Mucosa of stomach (tissue), 1 donor: ENCODE measurements at regions not wholly inside any gene's neighbourhood (a gene's known extent, or its start where the extent isn't known, plus 50 kb on each side); places are given as distances from the start of the nearest gene placed in this dataset.

ENCODE experiments used
- H3K27me3 ChIP-seq: one replicate; pipeline ENCODE4 v1.7.0; 2013; ENCODE audit warnings: mild to moderate bottlenecking, low read length; ENCODE audit not compliant: control insufficient read depth, insufficient read depth
- H3K36me3 ChIP-seq: one replicate; pipeline ENCODE4 v1.7.0; 2013; ENCODE audit warnings: low read length; ENCODE audit not compliant: control insufficient read depth, insufficient read depth
- H3K4me1 ChIP-seq: one replicate; pipeline ENCODE4 v1.7.0; 2013; ENCODE audit warnings: mild to moderate bottlenecking, low read length; ENCODE audit not compliant: control insufficient read depth, insufficient read depth
- H3K4me3 ChIP-seq: one replicate; pipeline ENCODE4 v1.7.0; 2013; ENCODE audit warnings: low read length
- H3K9ac ChIP-seq: one replicate; pipeline ENCODE4 v1.7.0; 2013; ENCODE audit warnings: mild to moderate bottlenecking, low read length, moderate library complexity
- H3K9me3 ChIP-seq: one replicate; pipeline ENCODE4 v1.7.0; 2013; ENCODE audit warnings: mild to moderate bottlenecking, low read length, moderate library complexity; ENCODE audit not compliant: control insufficient read depth
- donor health status: Pancreatic carcinoma.

- H3K4me1 ChIP-seq, result peaks cover 10% of the 10 kb centered on the region
- H3K9ac ChIP-seq, result no peak overlapping the region
- no peaks in the 10 kb centered on the region for H3K27me3 ChIP-seq
- H3K9me3 ChIP-seq, result no peaks in the 10 kb centered on the region
- no peaks in the 10 kb centered on the region for H3K36me3 ChIP-seq
- no peak overlapping the region for H3K4me3 ChIP-seq
These were observed 171.8 kb upstream of the IVNS1ABP start for GRCh38 chr1:185488808-185489207.

DNA sequence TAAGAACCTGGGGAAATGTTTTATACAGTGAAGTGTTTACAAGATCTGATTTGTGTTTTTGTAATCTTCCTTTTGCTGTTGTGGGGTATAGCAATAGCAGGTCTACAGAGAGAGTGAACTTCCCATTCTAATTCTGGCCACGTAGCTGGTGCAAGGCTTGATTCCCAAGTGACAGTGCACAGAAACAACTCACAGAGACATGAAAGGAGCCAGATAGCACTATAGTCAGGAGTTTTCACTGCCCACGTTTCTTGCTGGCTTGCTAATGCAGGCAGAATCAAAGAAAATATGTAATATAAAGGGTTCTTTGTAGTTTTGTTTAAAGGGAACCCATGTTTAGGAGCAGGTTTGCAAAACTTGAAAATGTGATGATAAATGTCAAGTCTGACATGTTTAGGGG is 170.9 kb upstream of the IVNS1ABP start:
- Histone ChIP-seq H3K9me3 (no peaks in the 10 kb centered on the region), H3K36me3 (no peaks in the 10 kb centered on the region), H3K9ac (no peak overlapping the region), H3K27me3 (no peaks in the 10 kb centered on the region), H3K4me1 (peaks cover 13% of the 10 kb centered on the region), H3K4me3 (no peak overlapping the region)

- Histone ChIP-seq H3K4me1 (peaks cover 13% of the 10 kb centered on the region), H3K4me3 (no peak overlapping the region), H3K36me3 (no peaks in the 10 kb centered on the region), H3K9me3 (no peaks in the 10 kb centered on the region), H3K27me3 (no peaks in the 10 kb centered on the region), H3K9ac (no peak overlapping the region)
These were observed 170.0 kb upstream of the IVNS1ABP start for GRCh38 chr1:185487026-185487425.

GRCh38 chr1:185486346-185486745 is 169.3 kb upstream of the IVNS1ABP start:
- H3K4me3 ChIP-seq, result no peak overlapping the region

DNA sequence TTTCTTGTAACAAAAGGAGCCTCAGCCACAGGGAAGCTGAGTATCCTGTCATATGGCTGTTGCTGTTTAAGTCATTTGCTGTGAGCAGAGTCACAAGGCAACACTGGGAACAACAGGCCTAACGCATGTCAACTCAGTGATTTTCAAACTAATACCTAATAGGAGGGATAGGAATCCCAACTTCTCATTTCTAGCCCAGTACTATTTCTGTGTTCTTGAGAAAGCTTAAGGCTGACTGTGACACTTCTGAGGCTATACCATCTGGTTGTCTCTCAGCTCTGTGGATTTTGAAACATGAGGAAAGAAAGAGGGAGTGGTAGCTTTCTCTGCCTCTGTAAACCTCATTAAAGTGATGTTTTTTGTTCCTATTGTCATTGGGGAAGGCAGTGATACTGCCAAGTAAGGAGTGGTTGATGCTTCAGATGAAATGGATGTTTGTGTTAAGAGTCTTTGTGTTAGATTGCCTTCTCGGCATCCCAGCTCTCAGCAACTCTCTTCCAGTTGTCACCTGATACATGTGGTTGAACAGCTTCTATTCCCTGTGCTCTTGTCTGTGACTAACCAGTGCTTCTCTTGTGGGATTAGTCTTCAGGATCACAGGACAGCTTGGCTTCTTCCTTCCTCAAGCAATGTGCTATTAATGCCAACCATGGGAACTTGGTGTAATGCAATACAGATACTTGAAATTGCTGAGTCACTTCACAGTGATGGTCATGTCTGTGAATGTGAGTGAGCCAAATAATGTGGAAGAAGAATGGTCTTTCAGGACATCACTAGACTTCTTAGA is 166.8 kb upstream of the IVNS1ABP start:
- Histone ChIP-seq H3K27me3 (no peaks in the 10 kb centered on the region), H3K4me1 (peaks cover 9% of the 10 kb centered on the region), H3K36me3 (no peaks in the 10 kb centered on the region), H3K4me3 (no peak overlapping the region), H3K9ac (no peak overlapping the region), H3K9me3 (no peaks in the 10 kb centered on the region)

More at GRCh38 chr1:185486346-185486745, 169.3 kb upstream of the IVNS1ABP start:
- Histone ChIP-seq H3K4me1 (peaks cover 13% of the 10 kb centered on the region), H3K9me3 (no peaks in the 10 kb centered on the region), H3K36me3 (no peaks in the 10 kb centered on the region), H3K27me3 (no peaks in the 10 kb centered on the region), H3K9ac (no peak overlapping the region)

DNA sequence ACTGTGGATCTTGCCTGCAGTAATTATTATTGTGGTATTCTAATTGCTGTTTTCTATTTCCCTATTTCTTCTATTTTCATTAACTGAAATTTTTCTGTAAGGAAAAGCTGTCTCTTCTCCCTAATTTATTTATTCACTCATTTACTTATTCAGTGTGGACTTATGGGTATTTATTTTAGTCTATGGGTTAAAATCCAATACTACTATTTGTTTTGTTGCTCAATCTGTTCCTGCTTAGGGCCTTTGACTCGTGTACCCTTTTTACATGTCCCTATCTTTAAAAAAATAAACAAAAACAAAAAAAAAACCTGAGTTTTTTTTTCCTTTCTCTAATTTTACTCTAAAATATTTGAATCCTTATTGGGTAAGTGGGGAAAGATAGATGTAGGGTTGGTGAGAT is 166.2 kb upstream of the IVNS1ABP start:
- Histone ChIP-seq H3K4me3 (no peak overlapping the region), H3K36me3 (no peaks in the 10 kb centered on the region), H3K4me1 (peaks cover 6% of the 10 kb centered on the region), H3K27me3 (no peaks in the 10 kb centered on the region), H3K9me3 (no peaks in the 10 kb centered on the region), H3K9ac (no peak overlapping the region)

- H3K4me1 ChIP-seq, result peaks cover 6% of the 10 kb centered on the region
- no peaks in the 10 kb centered on the region for H3K9me3 ChIP-seq
- H3K36me3 ChIP-seq, result no peaks in the 10 kb centered on the region
- H3K27me3 ChIP-seq, result no peaks in the 10 kb centered on the region
- H3K9ac ChIP-seq, result no peak overlapping the region
- H3K4me3 ChIP-seq, result no peak overlapping the region
These were observed 163.5 kb upstream of the IVNS1ABP start for GRCh38 chr1:185480545-185480944.

GRCh38 chr1:185479796-185480195 is 162.8 kb upstream of the IVNS1ABP start:
- H3K4me1 ChIP-seq, result peaks cover 6% of the 10 kb centered on the region
- no peaks in the 10 kb centered on the region for H3K36me3 ChIP-seq
- H3K27me3 ChIP-seq, result no peaks in the 10 kb centered on the region
- H3K4me3 ChIP-seq, result no peak overlapping the region
- H3K9me3 ChIP-seq, result no peaks in the 10 kb centered on the region
- no peak overlapping the region for H3K9ac ChIP-seq

DNA sequence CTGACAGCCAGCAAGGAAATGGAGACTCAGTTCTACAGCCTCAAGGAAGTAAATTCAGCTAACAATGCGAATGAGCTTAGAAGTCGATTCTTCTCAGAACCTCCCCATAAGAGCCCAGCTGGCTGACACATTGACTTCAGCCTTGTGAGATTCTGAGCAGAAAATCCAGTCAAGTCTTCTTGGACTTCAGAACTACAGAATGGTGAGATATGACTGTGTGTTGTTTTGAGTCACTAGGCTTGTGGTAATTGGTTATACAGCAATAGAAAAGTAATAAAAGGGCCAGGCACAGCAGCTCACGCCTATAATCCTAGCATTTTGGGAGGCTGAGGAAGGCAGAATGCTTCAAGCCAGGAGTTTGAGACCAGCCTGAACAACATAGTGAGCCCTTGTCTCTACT is 161.8 kb upstream of the IVNS1ABP start:
- Histone ChIP-seq H3K4me1 (peaks cover 3% of the 10 kb centered on the region), H3K9me3 (no peaks in the 10 kb centered on the region), H3K36me3 (no peaks in the 10 kb centered on the region), H3K4me3 (no peak overlapping the region), H3K9ac (no peak overlapping the region), H3K27me3 (no peaks in the 10 kb centered on the region)

DNA sequence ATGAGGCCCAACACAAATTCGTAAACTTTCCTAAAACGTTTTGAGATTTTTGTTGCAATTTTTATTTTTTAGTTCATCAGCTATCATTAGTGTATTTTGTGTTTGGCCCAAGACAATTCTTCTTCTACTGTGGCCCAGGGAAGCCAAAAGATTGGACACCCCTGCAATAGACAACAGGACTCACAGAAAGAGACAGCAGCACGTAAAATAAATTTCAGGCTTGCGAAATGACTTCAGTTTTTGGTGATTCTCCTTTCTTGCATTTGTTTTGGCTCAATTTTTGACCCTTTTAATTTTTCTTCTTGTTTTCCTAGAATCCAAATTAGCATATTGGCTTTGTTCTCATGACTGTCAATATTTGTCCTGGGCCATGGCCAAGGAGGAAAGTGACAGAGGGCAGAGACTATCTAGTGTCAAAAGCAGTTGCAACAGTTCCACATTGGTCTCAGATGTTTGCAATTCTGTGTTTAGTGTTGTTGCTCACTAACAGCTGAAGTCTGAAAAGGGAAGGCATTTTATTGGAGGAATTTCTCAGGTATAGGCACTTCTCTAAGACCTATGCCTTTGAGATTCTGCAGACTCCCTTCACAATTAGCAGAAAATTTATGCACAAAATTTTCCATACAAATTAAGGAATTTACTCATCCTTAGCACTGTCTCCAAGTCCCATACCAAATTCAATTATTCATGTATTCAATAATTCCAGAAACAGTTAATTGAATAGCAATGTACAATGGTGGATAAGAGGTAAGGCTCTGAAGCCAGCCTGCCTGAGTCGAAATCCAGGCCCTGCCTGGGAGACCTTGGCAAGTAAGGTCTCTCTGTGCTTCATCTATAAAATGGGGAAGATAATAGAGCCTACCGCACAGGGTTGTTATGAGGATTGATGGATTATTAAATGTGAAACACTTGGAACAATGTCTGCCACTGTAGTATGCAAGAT is 160.9 kb upstream of the IVNS1ABP start:
- no peak overlapping the region for H3K4me3 ChIP-seq
- H3K27me3 ChIP-seq, result no peaks in the 10 kb centered on the region
- no peaks in the 10 kb centered on the region for H3K9me3 ChIP-seq
- no peaks in the 10 kb centered on the region for H3K36me3 ChIP-seq
- no peak overlapping the region for H3K9ac ChIP-seq
- H3K4me1 ChIP-seq, result no peaks in the 10 kb centered on the region

DNA sequence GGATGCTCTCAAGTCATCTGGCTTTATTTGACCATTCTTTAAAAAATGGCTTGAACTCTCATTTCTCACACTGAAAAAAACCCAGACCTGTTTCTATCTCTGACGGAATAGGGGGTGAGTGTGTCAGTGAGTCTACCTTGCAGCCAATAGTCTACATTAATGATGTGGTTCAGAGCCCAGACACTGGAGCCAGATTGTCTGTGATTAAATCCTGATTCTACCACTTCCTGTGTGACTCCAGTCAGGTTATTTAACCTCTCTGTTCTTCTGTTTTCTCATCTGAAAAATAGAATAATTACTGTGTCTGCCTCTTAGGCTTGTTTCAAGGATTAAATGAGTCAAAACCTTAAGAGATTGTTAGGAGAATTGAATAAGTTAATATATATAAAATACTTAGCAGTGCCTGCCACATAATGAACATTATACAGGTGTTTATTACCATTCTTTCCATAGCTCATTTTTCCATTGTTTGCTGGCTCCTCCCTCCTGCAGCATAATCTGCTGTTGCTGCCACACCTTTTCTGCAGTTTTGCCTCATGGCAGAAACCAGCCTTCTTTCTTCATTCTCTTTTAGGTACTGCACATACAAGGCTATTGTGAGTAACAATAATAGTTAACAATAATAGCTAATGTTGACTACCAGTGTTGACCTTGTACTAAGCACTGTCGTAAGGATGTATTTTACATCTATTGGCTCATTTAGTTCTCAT is 157.6 kb upstream of the IVNS1ABP start:
- Histone ChIP-seq H3K4me1 (peaks cover 9% of the 10 kb centered on the region), H3K9me3 (no peaks in the 10 kb centered on the region), H3K4me3 (no peak overlapping the region), H3K36me3 (no peaks in the 10 kb centered on the region), H3K9ac (no peak overlapping the region), H3K27me3 (no peaks in the 10 kb centered on the region)

GRCh38 chr1:185473186-185473585 is 156.1 kb upstream of the IVNS1ABP start:
- Histone ChIP-seq H3K4me1 (peaks cover 9% of the 10 kb centered on the region), H3K36me3 (no peaks in the 10 kb centered on the region), H3K9me3 (no peaks in the 10 kb centered on the region), H3K4me3 (no peak overlapping the region), H3K9ac (no peak overlapping the region), H3K27me3 (no peaks in the 10 kb centered on the region)
